HepG2 (cell line): ENCODE measurements at regions not wholly inside any gene's neighbourhood (a gene's known extent, or its start where the extent isn't known, plus 50 kb on each side); places are given as distances from the start of the nearest gene placed in this dataset.
A peak's percentile ranks its signal among the peaks of the same experiment; 100 is the strongest.

Source experiments
- ATAC-seq: fragments of 200-7000 bp; cut with Tn5 transposase; 3 replicates; pipeline ENCODE4 v1.9.1; 2020; ENCODE audit warnings: mild to moderate bottlenecking, moderate library complexity
- BruUV-seq: library from RNA; stranded (reverse); fragments of 400-500 nt; replicated peaks from 2 replicates; lab custom pipeline; 2021; lab: Mats Ljungman, UMichigan
- CTCF ChIA-PET: fragments of 300-600 bp; formaldehyde crosslinking; extraction: SDS; loops from one replicate; lab custom pipeline; 2021; ENCODE audit warnings: low total read pairs, inconsistent platforms, low intra/inter-chr PET ratio; lab: Yijun Ruan, JAX
- POLR2A ChIA-PET: fragments of 350-600 bp; sonication (Branson Sonifier 250); formaldehyde crosslinking; loops from one replicate; lab custom pipeline; 2020; ENCODE audit warnings: antibody characterized with exemption, inconsistent platforms; lab: Yijun Ruan, JAX
- DNase-seq: peaks from one replicate; pipeline ENCODE4 v3.0.0-alpha.2; 2015; ENCODE audit warnings: low spot score
- FAIRE-seq: peaks from 3 replicates; lab custom pipeline; 2011; peaks lifted over from hg19 to GRCh38; lab: Jason Lieb, UNC
- H2AFZ ChIP-seq: one replicate; pipeline ENCODE4 v1.6.1; 2011; ENCODE audit warnings: low read length, inconsistent platforms
- H3K27ac ChIP-seq: fragments of 300-600 bp; 3 replicates; pipeline ENCODE4 v1.8.0; 2011; ENCODE audit warnings: mixed run types, mild to moderate bottlenecking, mixed read lengths, low read length, inconsistent platforms; ENCODE audit not compliant: insufficient read depth; ENCODE audit errors: extremely low read length
- H3K27me3 ChIP-seq, 2 experiments: fragments of 200-600 bp in 1 of 2; 2 replicates in 1 of 2; 3 replicates in 1 of 2; pipeline versions ENCODE4 v1.6.0 to v1.8.0; 2011; ENCODE audit warnings: low read length in 2 of 2, mild to moderate bottlenecking in 2 of 2, moderate library complexity in 2 of 2, inconsistent platforms in 1 of 2; ENCODE audit not compliant: insufficient read depth in 2 of 2, control insufficient read depth in 1 of 2
- H3K36me3 ChIP-seq, 2 experiments: fragments of 200-600 bp in 1 of 2; replicated peaks in 1 of 2; 2 replicates in 1 of 2; 3 replicates in 1 of 2; pipeline versions ENCODE4 v1.5.1 to v1.8.0; 2011; ENCODE audit warnings: low read length in 2 of 2, inconsistent platforms in 1 of 2; ENCODE audit not compliant: insufficient read depth in 2 of 2, control insufficient read depth in 1 of 2
- H3K4me1 ChIP-seq: 2 replicates; pipeline ENCODE4 v1.5.1; 2012; ENCODE audit warnings: low read length, inconsistent platforms; ENCODE audit not compliant: insufficient read depth
- H3K4me2 ChIP-seq: 2 replicates; pipeline ENCODE4 v1.6.0; 2011; ENCODE audit warnings: low read depth, low read length, inconsistent platforms
- H3K4me3 ChIP-seq, 3 experiments: fragments of 200-600 bp in 1 of 3; sonication (generic), shearing (Covaris generic) in 1 of 3; replicated peaks in 1 of 3; 2 replicates each; pipeline ENCODE4 v1.5.1; 2011 to 2016; ENCODE audit warnings: low read length in 3 of 3, inconsistent platforms in 2 of 3, low read depth in 2 of 3, mild to moderate bottlenecking in 2 of 3, control low read depth in 1 of 3, mixed read lengths in 1 of 3; ENCODE audit not compliant: insufficient read depth in 1 of 3
- H3K79me2 ChIP-seq: one replicate; pipeline ENCODE4 v1.6.1; 2011; ENCODE audit warnings: low read length, inconsistent platforms; ENCODE audit not compliant: insufficient read depth
- H3K9ac ChIP-seq: 2 replicates; pipeline ENCODE4 v1.6.0; 2011; ENCODE audit warnings: mild to moderate bottlenecking, low read depth, low read length, inconsistent platforms; ENCODE audit not compliant: insufficient read depth
- H3K9me3 ChIP-seq: 2 replicates; pipeline ENCODE4 v1.5.1; 2012; ENCODE audit warnings: mild to moderate bottlenecking, low read length
- H4K20me1 ChIP-seq: 2 replicates; pipeline ENCODE4 v1.6.0; 2011; ENCODE audit warnings: inconsistent platforms, mild to moderate bottlenecking, low read length, moderate library complexity; ENCODE audit not compliant: insufficient read depth
- CTCF ChIP-seq: sonication (generic); formaldehyde crosslinking; IDR thresholded peaks from 2 replicates; pipeline ENCODE4 v1.5.0; 2020; ENCODE audit warnings: mild to moderate bottlenecking, missing genetic modification reagents, moderate library complexity
- DRAP1 ChIP-seq: IDR thresholded peaks from 2 replicates; pipeline ENCODE4 v1.6.1; 2016; ENCODE audit warnings: missing genetic modification reagents, missing compliant biosample characterization
- RELA ChIP-seq: sonication (generic); formaldehyde crosslinking; IDR thresholded peaks from 2 replicates; pipeline ENCODE4 v1.4.0; 2020; ENCODE audit warnings: missing genetic modification reagents
- STAG1 ChIP-seq: sonication (generic); formaldehyde crosslinking; IDR thresholded peaks from 2 replicates; pipeline ENCODE4 v1.4.0; 2020; ENCODE audit warnings: missing genetic modification reagents
- ZNF333 ChIP-seq: sonication (generic); formaldehyde crosslinking; IDR thresholded peaks from 2 replicates; pipeline ENCODE4 v1.4.0; 2020; ENCODE audit warnings: mild to moderate bottlenecking, missing genetic modification reagents, borderline replicate concordance
- ZNF619 ChIP-seq: sonication (generic); formaldehyde crosslinking; IDR thresholded peaks from 2 replicates; pipeline ENCODE4 v1.4.0; 2020; ENCODE audit warnings: mild to moderate bottlenecking, missing genetic modification reagents
- whole genome bisulfite sequencing: methylation state at CpG from one replicate; pipeline ENCODE4 v1.1.6; 2017; ENCODE audit warnings: low lambda C conversion rate; 5-methylcytosine and 5-hydroxymethylcytosine counted together
- in situ Hi-C: cut with HindIII; loops from 2 replicates; pipeline ENCODE4 v1.10.0; 2017; ENCODE audit warnings: low pct_unique_long_range_greater_than_20kb; ENCODE audit not compliant: extremely low pct_ligation_motif_present
- intact Hi-C: fragments of 100-400 bp; cut with micrococcal nuclease; formaldehyde crosslinking; loops from one replicate; pipeline ENCODE4 v1.10.0; 2022; ENCODE audit not compliant: unreplicated experiment
- TF ChIP-seq, protein P1 (sequence below): IDR thresholded peaks from 2 replicates; pipeline ENCODE4 v1.6.1; 2016; ENCODE audit warnings: mild to moderate bottlenecking, missing biosample characterization, missing genetic modification reagents
- TF ChIP-seq, protein P2 (sequence below), 2 experiments: sonication (generic) in 1 of 2; formaldehyde crosslinking in 1 of 2; IDR thresholded peaks; 2 replicates each; pipeline versions ENCODE4 v1.5.1 to v1.6.1; 2011 to 2020; ENCODE audit warnings: borderline replicate concordance in 1 of 2, low read depth in 1 of 2, low read length in 1 of 2, mild to moderate bottlenecking in 1 of 2, missing genetic modification reagents in 1 of 2, moderate library complexity in 1 of 2

DNA sequence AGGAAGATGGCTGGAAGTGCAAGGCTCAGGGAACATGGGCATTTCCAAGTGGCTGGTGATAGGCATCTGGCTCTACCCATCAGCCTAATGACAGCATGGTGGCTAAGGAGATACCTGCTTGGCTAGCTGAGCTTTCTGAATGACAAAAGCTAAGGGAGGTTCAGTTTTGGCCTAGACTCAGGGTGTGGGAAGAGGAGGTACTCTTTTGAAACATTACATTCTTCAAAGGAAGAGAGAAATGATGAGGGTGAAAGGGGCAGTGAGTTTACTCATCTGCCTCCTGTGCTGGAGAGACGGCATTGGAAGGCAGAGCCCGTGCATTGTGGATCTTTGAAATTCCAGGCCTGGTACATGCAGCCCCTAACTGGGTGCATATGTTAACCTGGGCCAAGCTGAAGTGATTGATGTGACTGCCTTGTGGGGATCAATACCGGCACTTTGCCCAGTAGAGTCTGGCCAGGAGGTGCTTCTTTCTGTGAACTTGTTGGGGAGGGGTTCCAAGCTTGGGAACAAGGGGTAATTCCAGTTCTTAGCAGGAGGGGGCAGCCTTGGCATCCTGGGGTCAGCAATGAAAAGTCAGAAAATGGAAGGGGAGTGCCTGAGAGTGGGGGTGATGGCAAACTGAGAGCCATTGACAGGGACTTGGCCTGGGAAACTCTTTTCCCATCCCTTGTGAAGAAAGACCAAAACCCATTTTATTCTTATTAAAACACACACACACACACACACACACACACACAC lies 108.6 kb downstream of the ACER2 start:
- DNase-seq (no peak), ATAC-seq (peak; percentile 71), FAIRE-seq (no peak)
- no TSS peak for BruUV-seq
- Histone ChIP-seq H3K9ac (no peak overlapping the region), H3K4me1 (peaks cover 11% of the 10 kb centered on the region), H3K79me2 (no peaks in the 10 kb centered on the region), H3K4me2 (no peak overlapping the region), H3K36me3 (no peaks in the 10 kb centered on the region), H3K27me3 (peaks cover 0 to 4% of the 10 kb centered on the region in 2 experiments; a peak in 1 of 5 replicates), H3K27ac (no peak overlapping the region), H3K9me3 (no peaks in the 10 kb centered on the region), H4K20me1 (no peaks in the 10 kb centered on the region), H3K4me3 (no peak overlapping the region), H2AFZ (no peak overlapping the region)
- WGBS, result 25% methylated on average over 3 of the region's 3 CpGs
- in situ Hi-C loops, result no loop called here
- TF ChIP-seq STAG1 (CRISPR knock-in tag) (0 out of 2 replicates have a peak, but pooled peaks have one; percentile 31), CTCF (CRISPR knock-in tag) (peak; percentile 47), ZNF333 (CRISPR knock-in tag) (no peak), RELA (CRISPR knock-in tag) (no peak), DRAP1 (CRISPR knock-in tag) (no peak), ZNF619 (CRISPR knock-in tag) (no peak)
- TF ChIP-seq, protein P1, sequence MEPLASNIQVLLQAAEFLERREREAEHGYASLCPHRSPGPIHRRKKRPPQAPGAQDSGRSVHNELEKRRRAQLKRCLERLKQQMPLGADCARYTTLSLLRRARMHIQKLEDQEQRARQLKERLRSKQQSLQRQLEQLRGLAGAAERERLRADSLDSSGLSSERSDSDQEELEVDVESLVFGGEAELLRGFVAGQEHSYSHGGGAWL (CRISPR knock-in tag), result no peak
- TF ChIP-seq, protein P2, sequence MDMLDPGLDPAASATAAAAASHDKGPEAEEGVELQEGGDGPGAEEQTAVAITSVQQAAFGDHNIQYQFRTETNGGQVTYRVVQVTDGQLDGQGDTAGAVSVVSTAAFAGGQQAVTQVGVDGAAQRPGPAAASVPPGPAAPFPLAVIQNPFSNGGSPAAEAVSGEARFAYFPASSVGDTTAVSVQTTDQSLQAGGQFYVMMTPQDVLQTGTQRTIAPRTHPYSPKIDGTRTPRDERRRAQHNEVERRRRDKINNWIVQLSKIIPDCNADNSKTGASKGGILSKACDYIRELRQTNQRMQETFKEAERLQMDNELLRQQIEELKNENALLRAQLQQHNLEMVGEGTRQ (IDR thresholded peaks at IDR 0.05; ENCODE audit: low read depth, low read length), result no peak
- TF ChIP-seq, protein P2 (CRISPR knock-in tag; IDR thresholded peaks at IDR 0.05; ENCODE audit: borderline replicate concordance), result no peak
- intact Hi-C loops, result no loop called here
- POLR2A ChIA-PET, result no interaction called here
- CTCF ChIA-PET, result no interaction called here
